ENCODE measurements at regions not wholly inside any gene's neighbourhood (a gene's known extent, or its start where the extent isn't known, plus 50 kb on each side); places are given as distances from the start of the nearest gene placed in this dataset.
A peak's percentile ranks its signal among the peaks of the same experiment; 100 is the strongest.
"Not testable (repeated sequence)": the region's sequence is repeated elsewhere in the genome, so short reads cannot be mapped to it uniquely, and the experiment has no call there.

GRCh38 chr14:22147716-22148115 is 441.3 kb downstream of the DAD1 start:
- H3K4me3 ChIP-seq: no peak overlapping the region
- no peak for DNase-seq
- H3K36me3 ChIP-seq: no peaks in the 10 kb centered on the region
- H3K27me3 ChIP-seq: no peaks in the 10 kb centered on the region
- no peaks in the 10 kb centered on the region for H3K9me3 ChIP-seq

GRCh38 chr14:22143363-22143762 is 445.7 kb downstream of the DAD1 start:
- Histone ChIP-seq H3K27me3 (no peaks in the 10 kb centered on the region), H3K4me3 (no peak overlapping the region), H3K9me3 (no peaks in the 10 kb centered on the region), H3K36me3 (no peaks in the 10 kb centered on the region)
- no peak for DNase-seq

GRCh38 chr14:22140633-22141032 is 448.4 kb downstream of the DAD1 start:
- H3K9me3 ChIP-seq: no peaks in the 10 kb centered on the region

GRCh38 chr14:22131749-22132476 is 457.1 kb downstream of the DAD1 start:
- DNase-seq: peak; percentile 0
- no peak overlapping the region for H3K4me3 ChIP-seq

More at GRCh38 chr14:22140633-22141032, 448.4 kb downstream of the DAD1 start:
- Histone ChIP-seq H3K36me3 (no peaks in the 10 kb centered on the region), H3K27me3 (no peaks in the 10 kb centered on the region), H3K4me3 (no peak overlapping the region)
- no peak for DNase-seq

GRCh38 chr14:22124073-22124613 is 450.5 kb upstream of the OR4E1 start:
- no peaks in the 10 kb centered on the region for H3K36me3 ChIP-seq
- H3K27me3 ChIP-seq: no peaks in the 10 kb centered on the region
- H3K9me3 ChIP-seq: no peaks in the 10 kb centered on the region
- DNase-seq: no peak
- H3K4me3 ChIP-seq: no peak overlapping the region

More at GRCh38 chr14:22131749-22132476, 457.1 kb downstream of the DAD1 start:
- Histone ChIP-seq H3K27me3 (no peaks in the 10 kb centered on the region), H3K9me3 (no peaks in the 10 kb centered on the region), H3K36me3 (no peaks in the 10 kb centered on the region)

GRCh38 chr14:22122829-22123560 is 449.4 kb upstream of the OR4E1 start:
- Histone ChIP-seq H3K36me3 (no peaks in the 10 kb centered on the region), H3K9me3 (no peaks in the 10 kb centered on the region), H3K27me3 (no peaks in the 10 kb centered on the region), H3K4me3 (no peak overlapping the region)
- DNase-seq: no peak

- Histone ChIP-seq H3K27me3 (no peaks in the 10 kb centered on the region), H3K36me3 (no peaks in the 10 kb centered on the region), H3K4me3 (no peak overlapping the region), H3K9me3 (no peaks in the 10 kb centered on the region)
- no peak for DNase-seq
These were observed 448.7 kb upstream of the OR4E1 start for GRCh38 chr14:22122227-22122818.

- H3K9me3 ChIP-seq: no peaks in the 10 kb centered on the region
- H3K36me3 ChIP-seq: no peaks in the 10 kb centered on the region
- H3K27me3 ChIP-seq: no peaks in the 10 kb centered on the region
- DNase-seq: peak; percentile 5
- no peak overlapping the region for H3K4me3 ChIP-seq
These were observed 445.4 kb upstream of the OR4E1 start for GRCh38 chr14:22118899-22119477.

- no peak for DNase-seq
- H3K27me3 ChIP-seq: no peaks in the 10 kb centered on the region
- H3K9me3 ChIP-seq: no peaks in the 10 kb centered on the region
These were observed 439.8 kb upstream of the OR4E1 start for GRCh38 chr14:22113401-22113800.

GRCh38 chr14:22112004-22112403 is 438.4 kb upstream of the OR4E1 start:
- DNase-seq: no peak
- Histone ChIP-seq H3K4me3 (no peak overlapping the region), H3K9me3 (no peaks in the 10 kb centered on the region), H3K27me3 (no peaks in the 10 kb centered on the region), H3K36me3 (no peaks in the 10 kb centered on the region)

More at GRCh38 chr14:22113401-22113800, 439.8 kb upstream of the OR4E1 start:
- H3K36me3 ChIP-seq: no peaks in the 10 kb centered on the region
- H3K4me3 ChIP-seq: no peak overlapping the region

GRCh38 chr14:22107753-22108152 is 434.1 kb upstream of the OR4E1 start:
- H3K36me3 ChIP-seq: no peaks in the 10 kb centered on the region
- H3K4me3 ChIP-seq: no peak overlapping the region
- no peak for DNase-seq
- no peaks in the 10 kb centered on the region for H3K9me3 ChIP-seq
- H3K27me3 ChIP-seq: no peaks in the 10 kb centered on the region

GRCh38 chr14:22106700-22107697 is 433.4 kb upstream of the OR4E1 start:
- H3K27me3 ChIP-seq: no peaks in the 10 kb centered on the region
- no peak for DNase-seq
- H3K4me3 ChIP-seq: no peak overlapping the region
- no peaks in the 10 kb centered on the region for H3K36me3 ChIP-seq
- no peaks in the 10 kb centered on the region for H3K9me3 ChIP-seq

GRCh38 chr14:22105624-22106006 is 432.0 kb upstream of the OR4E1 start:
- Histone ChIP-seq H3K36me3 (no peaks in the 10 kb centered on the region), H3K9me3 (no peaks in the 10 kb centered on the region), H3K27me3 (no peaks in the 10 kb centered on the region), H3K4me3 (no peak overlapping the region)
- DNase-seq: no peak

- Histone ChIP-seq H3K36me3 (no peaks in the 10 kb centered on the region), H3K27me3 (no peaks in the 10 kb centered on the region), H3K9me3 (no peaks in the 10 kb centered on the region), H3K4me3 (no peak overlapping the region)
- no peak for DNase-seq
These were observed 431.5 kb upstream of the OR4E1 start for GRCh38 chr14:22105006-22105623.

GRCh38 chr14:22100764-22101120 is 427.1 kb upstream of the OR4E1 start:
- H3K4me3 ChIP-seq, DNase-seq, H3K36me3 ChIP-seq, H3K27me3 ChIP-seq, H3K9me3 ChIP-seq: not testable (repeated sequence)
